SK-N-SH treated with all-trans-retinoic acid at 6 μM for 48 hours (cell line): ENCODE measurements at regions not wholly inside any gene's neighbourhood (a gene's known extent, or its start where the extent isn't known, plus 50 kb on each side); places are given as distances from the start of the nearest gene placed in this dataset.

Source experiments
- ATAC-seq: fragments of 200-7000 bp; cut with Tn5 transposase; 3 replicates; pipeline ENCODE4 v1.9.1; 2020; ENCODE audit warnings: mild to moderate bottlenecking, moderate library complexity
- ARNTL ChIP-seq: fragments of 450-650 bp; formaldehyde crosslinking; IDR thresholded peaks from 2 replicates; pipeline ENCODE4 v1.5.0; 2020; ENCODE audit warnings: low read depth, mild to moderate bottlenecking, moderate library complexity, borderline replicate concordance
- BACH2 ChIP-seq: fragments of 250-450 bp; sonication (Bioruptor Pico); IDR thresholded peaks from 2 replicates; pipeline ENCODE4 v1.9.0; 2021; ENCODE audit warnings: mild to moderate bottlenecking, borderline replicate concordance
- CSDC2 ChIP-seq: fragments of 250-450 bp; sonication (Bioruptor Pico); IDR thresholded peaks from 2 replicates; pipeline ENCODE4 v1.5.0; 2020; ENCODE audit warnings: mild to moderate bottlenecking, moderate library complexity
- ESRRG ChIP-seq: fragments of 250-450 bp; sonication (Bioruptor Pico); IDR thresholded peaks from 2 replicates; pipeline ENCODE4 v1.6.1; 2021; ENCODE audit warnings: mild to moderate bottlenecking
- GLIS3 ChIP-seq: fragments of 250-450 bp; sonication (Bioruptor Pico); IDR thresholded peaks from 2 replicates; pipeline ENCODE4 v1.5.0; 2020; ENCODE audit warnings: mild to moderate bottlenecking, moderate library complexity
- ISL1 ChIP-seq: fragments of 250-450 bp; sonication (Bioruptor Pico); IDR thresholded peaks from 2 replicates; pipeline ENCODE4 v2.1.2; 2022; ENCODE audit warnings: mild to moderate bottlenecking, moderate library complexity
- OSR1 ChIP-seq: fragments of 250-450 bp; sonication (Bioruptor Pico); IDR thresholded peaks from 2 replicates; pipeline ENCODE4 v1.8.0; 2022; ENCODE audit warnings: moderate library complexity, mild to moderate bottlenecking, inconsistent platforms
- PPARA ChIP-seq: fragments of 250-450 bp; sonication (Bioruptor Pico); IDR thresholded peaks from 2 replicates; pipeline ENCODE4 v1.5.0; 2020; ENCODE audit warnings: mild to moderate bottlenecking, borderline replicate concordance
- RARB ChIP-seq: fragments of 250-450 bp; sonication (Bioruptor Pico); IDR thresholded peaks from 2 replicates; pipeline ENCODE4 v1.8.0; 2021; ENCODE audit warnings: mild to moderate bottlenecking, moderate library complexity
- SNAI2 ChIP-seq: fragments of 250-450 bp; sonication (Bioruptor Pico); IDR thresholded peaks from 2 replicates; pipeline ENCODE4 v1.5.0; 2020; ENCODE audit warnings: mild to moderate bottlenecking, moderate library complexity
- TCF4 ChIP-seq: fragments of 250-450 bp; sonication (Bioruptor Pico); IDR thresholded peaks from 2 replicates; pipeline ENCODE4 v1.8.0; 2021; ENCODE audit warnings: mild to moderate bottlenecking, moderate library complexity, borderline replicate concordance
- TOX ChIP-seq: fragments of 250-450 bp; sonication (Bioruptor Pico); IDR thresholded peaks from 2 replicates; pipeline ENCODE4 v1.8.0; 2021; ENCODE audit warnings: mild to moderate bottlenecking, moderate library complexity, borderline replicate concordance
- ZC3H10 ChIP-seq: fragments of 250-450 bp; sonication (Bioruptor Pico); IDR thresholded peaks from 2 replicates; pipeline ENCODE4 v1.5.1; 2021; ENCODE audit warnings: mild to moderate bottlenecking, moderate library complexity
- ZFP3 ChIP-seq: fragments of 250-450 bp; sonication (Bioruptor Pico); IDR thresholded peaks from 2 replicates; pipeline ENCODE4 v1.5.0; 2020; ENCODE audit warnings: mild to moderate bottlenecking, moderate library complexity
- ZFP30 ChIP-seq: fragments of 450-650 bp; formaldehyde crosslinking; IDR thresholded peaks from 2 replicates; pipeline ENCODE4 v1.5.0; 2022; ENCODE audit warnings: mild to moderate bottlenecking, moderate library complexity
- ZNF565 ChIP-seq: fragments of 450-650 bp; formaldehyde crosslinking; conservative IDR thresholded peaks from 2 replicates; pipeline ENCODE4 v1.5.0; 2020; ENCODE audit warnings: low read depth, mild to moderate bottlenecking, moderate library complexity
- ZNF70 ChIP-seq: fragments of 450-650 bp; formaldehyde crosslinking; IDR thresholded peaks from 2 replicates; pipeline ENCODE4 v1.5.0; 2020; ENCODE audit warnings: mild to moderate bottlenecking, moderate library complexity
- ZNF8 ChIP-seq: fragments of 450-650 bp; formaldehyde crosslinking; IDR thresholded peaks from 2 replicates; pipeline ENCODE4 v1.5.0; 2020; ENCODE audit warnings: mild to moderate bottlenecking, moderate library complexity
- TF ChIP-seq, protein P1 (sequence below): fragments of 250-450 bp; sonication (Bioruptor Pico); IDR thresholded peaks from 2 replicates; pipeline ENCODE4 v1.5.0; 2020; ENCODE audit warnings: mild to moderate bottlenecking, moderate library complexity
- TF ChIP-seq, protein P2 (sequence below): fragments of 250-450 bp; sonication (Bioruptor Pico); IDR thresholded peaks from 2 replicates; pipeline ENCODE4 v1.5.1; 2021; ENCODE audit warnings: mild to moderate bottlenecking, moderate library complexity
- TF ChIP-seq, protein P3 (sequence below): fragments of 250-450 bp; sonication (Bioruptor Pico); IDR thresholded peaks from 2 replicates; pipeline ENCODE4 v1.5.1; 2020; ENCODE audit warnings: low read depth, mild to moderate bottlenecking, moderate library complexity

DNA sequence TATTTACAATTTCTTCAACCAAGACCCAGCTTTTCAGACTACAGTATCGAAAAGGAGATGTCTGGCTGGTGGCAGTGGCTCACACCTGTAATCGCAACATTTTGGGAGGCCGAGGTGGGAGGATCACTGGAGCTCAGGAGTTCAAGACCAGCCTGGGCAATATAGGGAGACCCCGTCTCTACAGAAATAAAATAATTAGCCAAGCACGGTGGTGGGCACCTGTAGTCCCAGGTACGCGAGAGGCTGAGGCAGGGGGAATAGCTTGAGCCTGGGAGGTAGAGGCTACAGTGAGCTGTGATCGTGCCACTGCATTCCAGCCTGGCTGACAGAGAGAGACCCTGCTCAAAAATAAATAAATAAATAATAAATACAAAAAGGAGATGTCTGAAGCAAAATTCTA lies 530.5 kb downstream of the BCL11B start (continued):
- TF ChIP-seq, protein P1, sequence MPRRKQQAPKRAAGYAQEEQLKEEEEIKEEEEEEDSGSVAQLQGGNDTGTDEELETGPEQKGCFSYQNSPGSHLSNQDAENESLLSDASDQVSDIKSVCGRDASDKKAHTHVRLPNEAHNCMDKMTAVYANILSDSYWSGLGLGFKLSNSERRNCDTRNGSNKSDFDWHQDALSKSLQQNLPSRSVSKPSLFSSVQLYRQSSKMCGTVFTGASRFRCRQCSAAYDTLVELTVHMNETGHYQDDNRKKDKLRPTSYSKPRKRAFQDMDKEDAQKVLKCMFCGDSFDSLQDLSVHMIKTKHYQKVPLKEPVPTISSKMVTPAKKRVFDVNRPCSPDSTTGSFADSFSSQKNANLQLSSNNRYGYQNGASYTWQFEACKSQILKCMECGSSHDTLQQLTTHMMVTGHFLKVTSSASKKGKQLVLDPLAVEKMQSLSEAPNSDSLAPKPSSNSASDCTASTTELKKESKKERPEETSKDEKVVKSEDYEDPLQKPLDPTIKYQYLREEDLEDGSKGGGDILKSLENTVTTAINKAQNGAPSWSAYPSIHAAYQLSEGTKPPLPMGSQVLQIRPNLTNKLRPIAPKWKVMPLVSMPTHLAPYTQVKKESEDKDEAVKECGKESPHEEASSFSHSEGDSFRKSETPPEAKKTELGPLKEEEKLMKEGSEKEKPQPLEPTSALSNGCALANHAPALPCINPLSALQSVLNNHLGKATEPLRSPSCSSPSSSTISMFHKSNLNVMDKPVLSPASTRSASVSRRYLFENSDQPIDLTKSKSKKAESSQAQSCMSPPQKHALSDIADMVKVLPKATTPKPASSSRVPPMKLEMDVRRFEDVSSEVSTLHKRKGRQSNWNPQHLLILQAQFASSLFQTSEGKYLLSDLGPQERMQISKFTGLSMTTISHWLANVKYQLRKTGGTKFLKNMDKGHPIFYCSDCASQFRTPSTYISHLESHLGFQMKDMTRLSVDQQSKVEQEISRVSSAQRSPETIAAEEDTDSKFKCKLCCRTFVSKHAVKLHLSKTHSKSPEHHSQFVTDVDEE = no peak
- no peak for TF ChIP-seq RARB (CRISPR knock-in tag)
- TF ChIP-seq ZNF8 (CRISPR knock-in tag) = no peak
- TF ChIP-seq, protein P2, sequence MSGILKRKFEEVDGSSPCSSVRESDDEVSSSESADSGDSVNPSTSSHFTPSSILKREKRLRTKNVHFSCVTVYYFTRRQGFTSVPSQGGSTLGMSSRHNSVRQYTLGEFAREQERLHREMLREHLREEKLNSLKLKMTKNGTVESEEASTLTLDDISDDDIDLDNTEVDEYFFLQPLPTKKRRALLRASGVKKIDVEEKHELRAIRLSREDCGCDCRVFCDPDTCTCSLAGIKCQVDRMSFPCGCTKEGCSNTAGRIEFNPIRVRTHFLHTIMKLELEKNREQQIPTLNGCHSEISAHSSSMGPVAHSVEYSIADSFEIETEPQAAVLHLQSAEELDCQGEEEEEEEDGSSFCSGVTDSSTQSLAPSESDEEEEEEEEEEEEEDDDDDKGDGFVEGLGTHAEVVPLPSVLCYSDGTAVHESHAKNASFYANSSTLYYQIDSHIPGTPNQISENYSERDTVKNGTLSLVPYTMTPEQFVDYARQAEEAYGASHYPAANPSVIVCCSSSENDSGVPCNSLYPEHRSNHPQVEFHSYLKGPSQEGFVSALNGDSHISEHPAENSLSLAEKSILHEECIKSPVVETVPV (CRISPR knock-in tag) = no peak
- TF ChIP-seq BACH2 (CRISPR knock-in tag) = no peak
- TF ChIP-seq PPARA (CRISPR knock-in tag) = no peak

DNA sequence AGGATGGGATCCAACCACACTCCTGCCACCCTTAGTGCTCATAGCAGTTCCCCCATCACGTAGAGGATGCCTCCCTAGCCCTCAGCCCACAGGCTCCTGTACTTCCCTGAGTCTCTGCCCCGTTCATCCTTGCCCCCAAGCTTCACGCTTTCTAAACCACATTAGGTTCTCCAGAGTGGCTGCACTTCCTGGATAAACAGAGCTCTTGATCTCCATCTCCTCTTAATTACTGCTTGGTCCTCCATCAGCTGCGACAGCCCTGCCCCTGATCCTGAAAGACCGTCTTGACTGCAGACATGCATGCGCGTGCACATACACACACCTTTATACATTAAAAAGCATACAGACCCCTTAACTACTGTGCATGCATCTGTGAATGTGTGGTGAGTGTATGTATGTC lies 530.0 kb downstream of the BCL11B start:
- TF ChIP-seq OSR1 (CRISPR knock-in tag) (no peak), SNAI2 (CRISPR knock-in tag) (no peak), TOX (CRISPR knock-in tag) (no peak), ISL1 (no peak), ZFP30 (CRISPR knock-in tag) (no peak), RARB (CRISPR knock-in tag) (no peak), ESRRG (CRISPR knock-in tag) (no peak), ZNF70 (CRISPR knock-in tag) (no peak)
- TF ChIP-seq, protein P3, sequence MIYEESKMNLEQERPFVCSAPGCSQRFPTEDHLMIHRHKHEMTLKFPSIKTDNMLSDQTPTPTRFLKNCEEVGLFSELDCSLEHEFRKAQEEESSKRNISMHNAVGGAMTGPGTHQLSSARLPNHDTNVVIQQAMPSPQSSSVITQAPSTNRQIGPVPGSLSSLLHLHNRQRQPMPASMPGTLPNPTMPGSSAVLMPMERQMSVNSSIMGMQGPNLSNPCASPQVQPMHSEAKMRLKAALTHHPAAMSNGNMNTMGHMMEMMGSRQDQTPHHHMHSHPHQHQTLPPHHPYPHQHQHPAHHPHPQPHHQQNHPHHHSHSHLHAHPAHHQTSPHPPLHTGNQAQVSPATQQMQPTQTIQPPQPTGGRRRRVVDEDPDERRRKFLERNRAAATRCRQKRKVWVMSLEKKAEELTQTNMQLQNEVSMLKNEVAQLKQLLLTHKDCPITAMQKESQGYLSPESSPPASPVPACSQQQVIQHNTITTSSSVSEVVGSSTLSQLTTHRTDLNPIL (CRISPR knock-in tag) = no peak
- no peak for ATAC-seq

DNA sequence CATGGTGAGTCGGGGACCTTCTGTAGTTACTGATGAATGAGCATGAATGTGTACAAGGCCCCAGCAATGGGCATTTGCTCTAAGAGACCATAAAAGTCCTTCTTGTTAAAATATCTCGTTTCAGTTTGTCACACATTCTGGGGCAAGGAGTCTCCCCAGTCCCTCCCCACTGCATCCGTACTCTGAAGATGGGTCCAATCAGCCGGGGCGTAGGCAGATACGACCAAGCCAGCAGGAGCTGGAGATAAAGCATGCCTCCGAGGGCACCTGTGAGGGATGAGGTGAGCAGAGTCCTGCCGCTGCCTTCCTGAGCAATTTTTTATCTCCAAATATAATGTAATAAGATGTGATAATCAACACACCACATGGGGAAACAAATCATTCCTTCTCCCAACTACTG lies 528.5 kb downstream of the BCL11B start:
- ATAC-seq = no peak
- TF ChIP-seq GLIS3 (CRISPR knock-in tag) (no peak), ISL1 (no peak), BACH2 (CRISPR knock-in tag) (no peak), ZNF565 (CRISPR knock-in tag) (no peak), CSDC2 (CRISPR knock-in tag) (no peak), ZNF70 (CRISPR knock-in tag) (no peak), ARNTL (CRISPR knock-in tag) (no peak), TCF4 (CRISPR knock-in tag) (no peak)
- TF ChIP-seq, protein P3 (CRISPR knock-in tag) = no peak

DNA sequence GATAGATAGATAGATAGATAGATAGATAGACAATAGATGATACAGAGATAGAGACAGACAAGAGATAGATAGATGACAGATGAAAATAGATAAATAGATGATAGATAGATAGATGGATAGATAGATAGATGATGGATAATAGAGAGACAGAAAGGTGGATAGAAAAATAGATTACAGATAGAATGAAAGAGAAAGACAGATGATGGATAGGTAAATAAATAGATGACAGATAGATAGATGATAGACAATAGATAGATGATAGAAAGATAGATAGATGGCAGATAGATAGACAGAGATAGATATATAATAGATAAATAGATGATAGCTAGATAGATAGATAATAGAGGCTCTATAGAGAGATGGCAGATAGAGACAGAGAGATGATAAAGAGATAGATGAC lies 523.0 kb downstream of the BCL11B start:
- TF ChIP-seq PPARA (CRISPR knock-in tag) (no peak), ISL1 (no peak), ZNF8 (CRISPR knock-in tag) (no peak), ZNF565 (CRISPR knock-in tag) (no peak), ZNF70 (CRISPR knock-in tag) (no peak), ZC3H10 (no peak), TOX (CRISPR knock-in tag) (no peak), BACH2 (CRISPR knock-in tag) (no peak), ZFP3 (CRISPR knock-in tag) (no peak), ARNTL (CRISPR knock-in tag) (no peak), CSDC2 (CRISPR knock-in tag) (no peak)

DNA sequence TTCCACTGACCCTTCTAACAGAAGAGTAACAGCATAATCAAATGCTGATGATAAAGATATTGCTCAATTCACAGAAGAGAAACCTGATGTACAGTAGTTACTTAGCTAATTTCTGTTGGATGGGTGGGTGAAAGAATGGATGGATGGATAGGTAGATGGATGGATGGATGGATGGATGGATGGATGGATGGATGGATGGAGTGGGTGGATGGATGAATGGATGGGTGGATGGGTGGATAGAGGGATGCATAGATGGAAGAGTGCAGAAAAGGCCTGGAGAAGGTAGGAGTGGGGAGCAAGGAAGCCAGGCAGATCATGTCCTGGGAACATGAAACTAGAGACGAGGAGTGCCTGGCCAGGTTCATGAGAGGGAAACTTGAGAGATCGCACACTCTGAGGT lies 520.9 kb downstream of the BCL11B start:
- no peak for ATAC-seq
- TF ChIP-seq TCF4 (CRISPR knock-in tag) (no peak), TOX (CRISPR knock-in tag) (no peak), ZNF565 (CRISPR knock-in tag) (no peak), ZC3H10 (no peak), BACH2 (CRISPR knock-in tag) (no peak), ISL1 (no peak), RARB (CRISPR knock-in tag) (no peak), ZNF8 (CRISPR knock-in tag) (no peak), SNAI2 (CRISPR knock-in tag) (no peak)
- TF ChIP-seq, protein P1 = no peak
- TF ChIP-seq, protein P2 (CRISPR knock-in tag) = no peak

More for the DNA sequence above, 523.0 kb downstream of the BCL11B start:
- ATAC-seq = no peak
